ENCODE measurements at regions not wholly inside any gene's neighbourhood (a gene's known extent, or its start where the extent isn't known, plus 50 kb on each side); places are given as distances from the start of the nearest gene placed in this dataset.

DNA sequence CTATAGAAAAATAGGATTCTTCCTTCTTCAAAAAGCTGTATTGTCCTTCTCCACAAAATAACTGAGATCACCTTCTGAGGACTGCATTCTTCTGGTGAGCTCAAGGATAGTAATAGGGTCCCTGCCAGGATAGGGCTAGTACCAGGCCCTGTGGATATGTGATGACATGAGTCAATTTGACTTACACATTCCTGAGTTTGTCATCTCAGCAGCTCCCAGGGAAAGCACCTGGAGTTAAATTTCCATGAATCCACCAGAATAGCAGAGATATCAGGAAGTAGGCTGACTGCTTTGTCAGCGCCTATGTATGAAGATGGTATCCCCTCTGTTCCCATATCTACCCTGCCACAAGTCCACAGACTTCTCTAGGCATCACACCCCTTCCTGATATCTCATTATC, 225.8 kb downstream of the PMP22 start:
- no peak for DNase-seq (ENCODE audit: low read depth)

DNA sequence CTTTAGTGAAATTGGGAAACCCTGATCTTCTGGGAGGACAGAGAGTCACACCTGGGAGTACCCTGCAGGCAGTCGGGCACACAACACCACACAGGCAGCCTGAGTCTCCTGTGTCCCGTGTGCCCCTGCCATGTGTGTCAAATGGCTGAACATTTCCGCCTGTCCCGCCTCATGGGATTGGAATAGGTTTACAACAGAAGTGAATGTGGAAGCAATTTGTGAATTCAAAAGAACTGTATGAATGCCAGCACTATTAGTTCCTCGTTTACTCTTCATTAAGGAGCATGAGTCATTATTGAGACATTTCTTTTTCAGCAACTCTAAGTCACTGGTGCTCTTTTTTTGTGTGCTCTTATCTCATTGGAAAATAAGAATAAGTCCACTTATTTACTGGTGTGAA, 226.5 kb downstream of the PMP22 start:
- DNase-seq (ENCODE audit: low read depth) = no peak

DNA sequence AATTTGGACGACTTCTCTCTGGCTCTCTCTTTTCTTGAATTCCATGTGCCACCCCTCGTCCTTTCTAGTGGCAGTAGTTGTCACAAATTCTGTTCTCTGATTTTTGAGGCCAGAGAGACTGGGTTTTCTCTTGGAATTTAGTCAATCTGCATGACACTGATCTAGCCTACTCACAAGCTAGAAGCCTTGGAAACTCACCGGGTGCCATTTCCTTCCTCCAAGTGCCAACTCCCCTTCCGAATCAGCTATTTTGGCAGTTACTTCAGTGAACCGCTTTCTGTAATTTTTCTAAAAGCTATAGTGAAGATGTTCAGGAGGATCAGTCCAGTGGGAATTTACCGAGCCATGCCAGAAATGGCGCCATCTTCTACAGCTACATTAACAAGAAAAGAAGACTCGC, 228.9 kb downstream of the PMP22 start:
- no peak for DNase-seq (ENCODE audit: low read depth)

DNA sequence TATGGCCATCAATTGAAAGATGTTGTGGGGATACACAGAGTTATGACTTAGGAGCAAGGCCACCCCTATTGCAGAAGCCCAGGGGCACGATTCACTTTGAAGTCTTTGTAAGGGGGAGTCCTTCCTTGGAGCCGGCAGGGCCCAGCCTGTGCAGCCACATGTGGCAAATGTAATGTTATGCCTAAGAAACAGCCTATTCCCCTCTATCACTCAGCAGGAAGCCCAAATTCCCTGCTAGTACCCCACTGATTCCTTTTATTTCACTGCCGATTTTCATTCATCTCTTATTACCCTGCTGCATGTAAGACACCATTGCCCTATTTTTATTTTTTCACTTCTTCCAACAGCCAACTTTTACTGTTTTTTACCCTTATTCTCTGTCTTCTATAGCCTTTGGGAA, 233.2 kb downstream of the PMP22 start:
- DNase-seq (ENCODE audit: low read depth) = no peak

DNA sequence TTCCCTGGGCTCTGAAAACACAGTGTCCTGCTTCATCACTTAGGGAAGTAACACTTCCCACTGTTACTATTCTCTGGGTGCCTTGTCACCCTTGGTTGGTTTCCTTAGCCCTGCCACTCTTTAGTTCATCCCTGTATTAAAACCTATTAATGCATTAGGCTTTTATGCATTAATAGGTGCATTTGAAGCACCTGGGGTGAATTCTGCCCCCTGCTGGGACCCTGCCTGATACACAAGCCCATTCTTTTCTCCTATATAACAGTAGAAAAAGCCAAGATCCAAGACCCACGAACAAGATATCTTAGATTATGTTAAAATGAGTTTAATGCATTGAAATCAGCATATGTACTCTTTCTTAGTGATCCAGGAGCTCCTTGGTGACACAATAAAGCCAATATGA, 235.7 kb downstream of the PMP22 start:
- no peak for DNase-seq (ENCODE audit: low read depth)

DNA sequence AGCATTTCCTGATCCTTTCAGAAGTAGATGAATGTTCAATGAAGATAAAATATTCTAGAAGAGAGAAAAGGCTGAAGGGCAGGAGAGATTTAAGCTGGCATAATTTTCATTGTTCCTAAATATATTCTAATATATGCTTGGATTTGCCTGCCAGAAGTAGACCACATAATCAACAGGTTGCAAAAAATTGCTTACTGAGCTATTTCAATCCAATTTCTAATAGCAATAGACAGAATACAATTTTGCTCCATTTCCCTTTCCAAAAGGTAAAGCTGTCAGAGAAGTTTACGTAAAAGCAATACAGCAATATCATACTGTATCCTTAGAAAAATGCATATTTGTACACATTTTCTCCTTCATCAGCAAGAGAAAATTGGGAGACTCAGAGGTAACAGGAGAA, 237.3 kb downstream of the PMP22 start:
- DNase-seq (ENCODE audit: low read depth) = no peak

DNA sequence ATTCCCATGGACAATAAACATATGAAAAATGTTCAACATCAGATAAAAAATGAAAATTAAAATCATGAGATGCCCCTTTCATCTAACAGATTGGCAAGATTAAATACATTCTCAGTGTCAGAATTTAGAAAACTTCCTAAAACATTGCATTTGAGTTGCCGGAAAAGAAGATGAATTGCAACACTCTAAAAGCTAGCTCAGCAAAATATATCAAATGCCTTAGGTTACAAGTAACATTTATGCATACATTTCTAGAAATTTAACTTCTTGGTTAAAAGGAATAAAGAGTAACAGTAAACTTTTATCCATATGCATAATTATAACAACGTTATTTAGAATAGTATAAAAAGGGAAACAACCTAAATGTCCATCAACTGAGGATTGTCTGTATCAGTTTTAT, 239.0 kb downstream of the PMP22 start:
- no peak for DNase-seq (ENCODE audit: low read depth)

DNA sequence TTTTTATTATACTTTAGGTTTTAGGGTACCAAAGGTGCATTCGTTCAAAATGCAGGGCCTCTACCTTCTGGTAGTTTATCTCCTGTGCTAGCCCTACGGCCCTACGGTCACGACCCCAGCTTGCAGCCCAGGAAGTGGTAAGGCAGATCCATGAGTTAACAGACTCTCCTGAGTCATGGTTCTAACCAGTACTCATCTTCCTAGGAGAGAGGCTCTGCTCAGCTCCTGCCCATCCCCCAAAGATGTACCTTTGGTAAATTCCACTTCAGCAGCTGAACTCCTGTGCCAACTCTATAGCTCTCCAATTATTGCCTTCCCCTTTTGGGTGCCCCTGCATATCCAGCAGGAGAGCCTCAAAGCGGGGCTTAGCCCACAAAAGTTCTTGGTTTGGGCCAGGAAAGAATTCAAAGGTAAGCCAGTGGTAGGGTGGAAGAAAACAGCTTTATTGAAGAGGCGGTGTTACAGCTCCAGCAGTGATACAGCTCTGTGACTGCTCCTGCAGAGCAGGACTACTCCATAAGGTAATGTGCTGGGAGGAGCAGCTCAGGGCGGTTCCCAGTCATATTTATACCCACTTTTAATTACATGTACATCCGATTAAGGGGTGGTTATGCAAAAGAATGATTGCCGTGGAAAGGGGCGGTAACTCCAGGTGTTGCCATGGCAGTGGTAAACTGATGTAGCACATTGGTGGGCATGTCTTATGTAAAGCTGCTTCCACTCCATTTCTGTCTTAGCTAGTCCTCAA, 241.4 kb downstream of the PMP22 start:
- DNase-seq (ENCODE audit: low read depth) = no peak

DNA sequence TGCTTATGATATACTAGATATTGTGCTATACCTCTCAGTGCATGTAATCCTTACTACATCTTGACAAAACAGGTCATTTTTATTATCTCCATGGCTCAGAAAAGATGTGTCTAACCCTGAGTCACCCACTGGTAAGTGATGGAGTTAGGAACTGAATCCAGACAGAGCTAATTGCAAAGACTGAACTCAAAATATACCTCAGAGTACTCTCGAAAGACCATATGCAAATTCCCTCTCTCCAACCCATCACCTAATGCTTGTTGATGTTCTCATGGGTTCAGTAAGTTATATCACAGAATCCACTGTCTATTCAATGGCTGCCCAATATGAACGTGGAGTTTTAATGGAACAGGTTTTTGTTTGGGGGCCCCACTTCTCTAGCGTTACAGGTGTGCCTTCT, 246.0 kb downstream of the PMP22 start:
- no peak for DNase-seq (ENCODE audit: low read depth)

DNA sequence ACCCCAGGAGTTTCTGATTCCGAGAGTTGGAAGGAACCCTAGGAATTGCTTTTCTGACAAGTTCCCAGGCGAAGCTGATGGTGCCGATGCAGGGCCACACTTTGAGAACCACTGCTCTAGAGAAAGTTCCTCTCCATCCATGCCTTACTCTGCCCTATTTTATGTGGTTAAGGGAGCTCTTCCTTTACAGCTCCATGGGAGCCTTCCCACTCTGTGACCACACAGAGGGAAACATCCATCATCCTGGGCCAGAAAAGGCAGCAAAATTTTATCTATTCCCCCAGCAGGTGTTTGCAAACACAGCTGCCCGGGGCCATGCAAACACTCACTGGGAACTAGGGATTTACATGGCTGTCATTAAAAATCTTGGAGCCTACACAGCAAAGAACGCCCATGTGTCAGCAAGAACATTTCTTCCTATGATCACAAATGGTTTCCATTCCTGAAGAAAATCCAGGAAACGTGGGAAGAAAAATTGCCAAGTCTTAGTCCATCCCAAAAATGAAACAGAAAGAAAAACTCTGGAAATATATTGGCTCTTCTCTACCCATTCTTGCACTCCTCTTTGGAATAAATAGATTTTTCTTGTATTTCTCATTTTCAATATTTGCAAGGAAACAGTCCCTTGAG, 252.7 kb downstream of the PMP22 start:
- no peak for DNase-seq (ENCODE audit: low read depth)

DNA sequence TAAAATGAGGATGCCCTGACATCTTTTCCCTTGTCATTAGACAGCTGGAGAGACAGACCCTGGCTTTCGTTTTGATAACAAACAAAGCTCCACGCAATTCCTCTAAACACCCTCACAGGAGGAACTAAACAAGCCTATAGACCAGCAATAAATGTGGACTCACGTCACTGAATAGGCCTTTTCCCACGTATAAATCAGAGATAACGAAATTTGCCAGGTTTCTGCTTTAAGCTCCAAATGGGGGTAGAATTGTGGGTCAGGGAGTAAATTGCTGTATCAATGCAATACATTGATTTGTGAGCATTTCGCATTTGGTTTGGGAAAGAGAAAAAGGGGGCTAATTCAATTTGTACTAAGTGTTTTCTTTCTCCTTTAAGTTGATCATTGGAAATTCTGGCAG, 256.0 kb downstream of the PMP22 start:
- DNase-seq (ENCODE audit: low read depth) = no peak

DNA sequence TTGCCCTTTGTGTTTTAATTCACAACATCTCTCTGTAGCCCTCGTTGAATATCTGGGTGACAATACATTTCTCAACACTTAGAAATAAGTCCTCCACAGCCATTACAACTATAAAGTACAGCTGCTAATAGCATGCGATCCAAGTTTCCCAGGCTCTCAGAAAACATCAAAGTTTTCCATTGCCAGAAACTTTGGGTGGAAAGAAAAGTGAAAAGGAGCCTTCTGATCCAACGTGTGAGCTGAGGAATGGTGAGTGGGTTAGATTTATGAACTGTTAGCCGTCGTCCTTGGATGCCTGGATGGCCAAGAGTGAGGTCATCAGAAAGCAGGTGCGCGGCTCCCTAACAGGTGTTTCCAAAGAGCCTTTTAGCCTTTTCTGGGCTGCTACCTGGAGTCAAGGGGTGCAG, 258.0 kb downstream of the PMP22 start:
- DNase-seq (ENCODE audit: low read depth) = no peak

DNA sequence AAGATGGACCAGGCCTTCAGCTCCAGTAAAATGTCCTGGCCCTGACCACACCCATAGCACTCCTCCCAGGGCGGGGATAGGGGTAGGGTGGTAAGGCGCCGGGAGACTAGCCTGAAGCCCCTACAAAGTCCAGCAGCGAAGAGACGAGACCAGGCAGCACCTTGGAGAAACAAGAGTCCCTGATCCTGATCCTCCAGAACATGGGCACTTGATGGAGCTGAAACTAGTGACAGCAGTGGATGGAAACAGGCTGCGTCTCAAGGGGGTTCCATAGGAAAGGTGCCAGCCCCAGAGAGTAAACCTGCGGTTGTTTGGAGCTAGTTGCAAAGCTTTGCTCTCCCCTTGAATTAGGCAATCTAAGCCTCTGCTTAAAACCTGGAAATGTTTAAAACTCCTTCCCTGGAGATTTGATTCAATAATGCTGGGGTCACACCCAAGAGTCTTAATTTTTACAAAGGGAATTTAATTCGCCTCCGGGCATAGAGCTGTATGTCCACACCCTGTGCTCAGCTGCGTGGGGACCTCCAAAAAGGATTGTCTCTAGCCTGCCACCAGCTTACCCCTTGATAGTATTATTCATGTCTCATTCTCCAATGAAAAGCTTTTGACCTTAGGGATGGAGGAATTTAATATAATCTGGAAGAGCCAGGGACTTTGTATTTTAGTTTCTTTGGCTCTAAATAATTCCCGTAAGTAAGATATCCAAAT, 258.6 kb downstream of the PMP22 start:
- no peak for DNase-seq (ENCODE audit: low read depth)

DNA sequence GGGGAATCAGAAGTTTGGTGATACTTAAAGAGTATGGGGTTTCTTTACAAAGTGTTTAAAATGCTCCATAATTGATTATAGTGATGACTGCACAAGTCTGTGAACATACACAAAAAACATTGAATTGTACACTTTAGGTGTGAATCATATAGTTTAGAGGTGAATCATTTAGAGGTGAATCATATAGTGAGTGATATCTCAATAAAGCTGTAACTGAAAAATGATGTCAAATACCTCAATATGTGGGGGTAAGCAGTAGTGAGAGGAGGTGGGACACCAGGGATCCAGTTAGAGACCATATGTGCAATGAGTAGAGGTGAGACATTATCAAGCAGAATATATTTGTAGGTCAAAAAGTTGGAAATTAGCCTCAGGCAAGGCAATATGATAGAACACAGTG, 264.5 kb downstream of the PMP22 start:
- DNase-seq (ENCODE audit: low read depth) = no peak

DNA sequence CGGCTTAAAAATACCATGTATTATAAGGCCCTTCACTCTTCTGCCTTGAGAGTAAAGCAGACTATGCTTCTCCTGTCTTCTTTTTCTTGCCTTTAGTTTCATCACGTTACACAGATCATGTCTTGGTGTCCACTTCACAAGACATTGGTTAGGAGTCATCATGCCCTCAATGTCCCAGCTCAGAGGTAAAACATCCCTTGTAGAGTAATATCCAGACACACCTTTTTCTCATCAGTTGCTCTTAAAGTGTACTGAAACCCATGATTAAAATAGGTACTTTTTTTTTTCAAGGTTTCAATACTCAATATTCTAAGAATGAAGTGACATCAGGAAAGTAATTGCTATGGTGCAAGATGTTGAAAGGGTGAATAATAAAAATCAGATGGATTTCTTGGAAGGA, 267.8 kb downstream of the PMP22 start:
- no peak for DNase-seq (ENCODE audit: low read depth)

DNA sequence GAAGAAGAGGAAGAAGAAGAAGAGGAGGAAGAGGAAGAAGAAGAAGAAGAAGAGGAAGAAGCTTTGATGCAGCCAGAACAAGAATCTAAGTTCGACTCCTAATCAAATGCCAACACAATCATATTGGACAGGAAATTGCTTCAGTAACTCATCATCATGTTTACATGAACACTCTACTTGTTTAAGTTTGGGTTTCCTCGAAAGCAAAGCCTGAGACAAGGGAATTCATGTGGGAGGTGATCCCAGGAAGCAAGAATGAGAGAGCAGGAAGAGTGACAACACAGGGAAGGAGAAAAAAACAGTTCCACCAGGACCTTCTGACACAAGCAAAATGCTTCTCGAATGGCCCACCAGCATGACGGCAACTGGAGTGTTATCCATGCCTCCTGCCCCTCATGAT, 279.0 kb downstream of the PMP22 start:
- DNase-seq (ENCODE audit: low read depth) = no peak

DNA sequence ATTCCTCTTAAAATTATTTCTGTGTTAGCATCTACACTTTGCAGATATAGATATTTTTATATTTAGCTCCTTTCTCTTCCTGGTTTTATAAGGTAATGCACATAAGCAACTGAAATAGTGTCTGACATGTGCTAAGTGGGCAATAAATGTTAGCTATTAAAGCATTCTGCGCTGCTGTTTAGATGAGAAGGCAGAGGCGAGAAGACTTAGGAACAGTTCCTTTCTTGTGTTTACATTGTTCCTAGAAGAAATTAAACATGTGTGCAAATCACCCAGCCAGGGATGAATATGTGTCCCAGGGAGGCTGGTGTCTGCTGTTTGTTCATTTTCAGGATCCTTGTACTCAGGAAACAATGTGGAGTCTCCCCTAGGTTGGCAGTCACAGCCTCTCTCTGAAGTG, 292.3 kb downstream of the PMP22 start:
- DNase-seq (ENCODE audit: low read depth) = no peak

DNA sequence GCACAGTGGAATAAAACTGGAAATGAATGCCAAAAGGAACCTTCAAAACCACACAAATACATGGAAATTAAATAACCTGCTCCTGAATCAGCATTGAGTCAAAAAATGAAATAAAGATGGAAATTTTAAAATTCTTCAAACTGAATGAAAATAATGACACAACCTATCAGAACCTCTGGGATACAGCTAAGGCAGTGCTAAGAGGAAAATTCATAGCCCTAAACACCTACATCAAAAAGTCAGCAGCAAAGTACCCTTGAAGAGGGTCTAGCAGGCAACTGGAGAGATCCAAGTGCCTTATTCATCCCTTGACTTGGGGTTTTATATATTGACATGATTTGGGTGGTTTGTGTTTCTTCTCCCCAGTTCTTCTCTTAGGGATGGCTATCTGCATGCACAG, 294.1 kb downstream of the PMP22 start:
- DNase-seq (ENCODE audit: low read depth) = no peak

DNA sequence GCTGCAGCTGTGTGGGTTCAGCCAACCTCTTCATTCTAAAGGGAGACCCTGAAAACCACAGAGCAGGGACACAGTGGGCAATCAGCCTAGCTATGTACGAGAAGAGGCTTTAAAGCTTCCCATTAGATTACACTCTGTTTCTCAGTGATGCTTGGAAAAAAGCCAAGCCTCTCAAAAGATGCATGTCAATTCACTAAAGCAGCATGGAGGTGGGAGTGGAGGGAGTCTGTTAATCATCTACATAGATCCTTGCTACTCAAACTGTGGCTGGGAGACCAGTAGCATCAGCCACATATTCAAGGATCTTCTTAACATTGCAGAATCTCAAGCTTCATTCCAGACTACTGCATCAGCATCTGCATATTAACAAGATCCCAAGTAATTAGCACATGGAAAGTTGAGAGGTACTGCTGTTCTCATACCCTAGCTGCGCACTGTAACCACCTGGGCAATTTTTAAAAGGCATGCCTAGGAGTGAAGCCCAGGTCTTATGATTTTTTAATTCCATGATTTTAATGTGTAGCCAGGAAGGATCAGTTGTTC, 305.9 kb downstream of the PMP22 start:
- DNase-seq (ENCODE audit: low read depth) = no peak

DNA sequence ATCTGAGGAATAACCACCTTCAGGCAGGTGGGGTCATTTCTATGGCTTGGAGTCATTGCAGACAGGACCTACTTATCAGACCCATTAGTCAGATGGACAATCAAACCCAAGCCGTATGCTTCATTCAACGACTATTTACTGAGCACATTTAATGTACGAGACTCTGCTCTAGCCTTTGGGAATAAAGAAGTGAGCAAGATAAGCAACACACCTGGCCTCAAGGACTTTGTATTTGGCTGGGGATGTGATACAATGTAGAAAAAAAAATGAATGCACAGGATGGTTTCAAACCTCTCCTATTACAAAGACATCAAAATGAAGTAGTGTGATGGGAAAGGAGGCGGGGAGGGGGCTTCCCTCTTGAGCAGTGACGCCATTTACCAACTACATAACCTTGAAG, 311.7 kb downstream of the PMP22 start:
- no peak for DNase-seq (ENCODE audit: low read depth)

DNA sequence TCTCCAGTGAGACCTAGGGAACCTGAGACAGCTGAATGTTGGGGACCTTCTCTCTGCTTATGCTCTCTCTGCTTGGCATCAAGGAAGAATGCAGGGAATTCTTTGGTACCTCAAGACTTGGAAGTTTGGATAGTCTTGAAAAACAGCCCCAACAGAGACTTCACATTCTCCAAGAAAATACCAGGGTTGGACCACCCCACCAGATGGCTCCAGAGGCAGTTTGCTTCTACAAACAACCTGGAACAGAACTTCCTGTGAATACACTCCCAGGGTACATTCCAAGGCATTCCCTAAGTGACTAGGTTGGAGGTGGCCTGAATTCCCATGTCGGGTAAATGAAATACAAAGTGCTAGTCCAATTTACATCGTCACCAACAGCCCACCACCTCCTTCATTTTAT, 314.4 kb downstream of the PMP22 start:
- no peak for DNase-seq (ENCODE audit: low read depth)

DNA sequence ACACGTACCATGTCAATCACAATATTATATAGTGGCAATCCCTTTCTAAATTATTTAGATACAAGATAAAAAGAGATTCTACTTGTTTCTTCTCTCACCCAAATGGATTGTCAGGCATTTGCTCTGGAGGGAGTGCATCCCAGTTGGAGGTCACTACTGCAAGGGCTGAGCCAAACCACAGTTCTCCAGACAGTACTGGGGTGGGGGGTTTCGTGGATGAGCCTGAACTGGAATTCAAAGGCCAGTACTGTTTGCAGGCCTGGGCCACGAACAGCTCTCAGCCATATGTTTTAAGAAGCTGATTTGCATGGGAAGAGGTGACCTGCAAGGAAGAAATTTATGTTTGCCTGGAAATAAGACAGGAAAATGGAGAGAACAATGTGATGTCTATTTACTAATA, 314.9 kb downstream of the PMP22 start:
- no peak for DNase-seq (ENCODE audit: low read depth)

DNA sequence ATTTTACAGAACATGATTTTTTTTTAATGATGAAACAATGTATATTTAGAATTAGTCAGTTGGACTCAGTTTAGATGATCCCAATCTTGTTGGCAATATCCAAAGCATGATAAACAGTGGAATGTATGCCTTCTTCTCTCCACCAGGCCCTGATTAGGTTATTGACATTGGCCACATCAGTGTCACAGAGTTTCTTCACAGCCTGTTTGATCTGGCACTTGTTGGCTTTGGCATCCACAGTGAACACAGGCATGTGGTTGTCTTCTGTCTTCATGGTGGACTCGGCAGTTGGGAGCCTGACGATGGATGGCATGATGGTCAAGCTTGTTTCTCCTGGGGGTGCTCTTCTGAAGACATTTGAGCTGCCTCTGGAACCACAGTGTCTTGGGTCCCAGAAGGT, 317.5 kb downstream of the PMP22 start:
- no peak for DNase-seq (ENCODE audit: low read depth)

All from activated gamma-delta T cell treated with anti-CD3 and anti-CD28 coated beads, Interleukin-2, amount 50 U/mL, for 16 hours (primary cell).